Tibial nerve (tissue), 4 donors: ENCODE measurements at regions not wholly inside any gene's neighbourhood (a gene's known extent, or its start where the extent isn't known, plus 50 kb on each side); places are given as distances from the start of the nearest gene placed in this dataset.
A peak's percentile ranks its signal among the peaks of the same experiment; 100 is the strongest.

Source experiments
- EP300 ChIP-seq, 2 donors: sonication (generic); formaldehyde crosslinking; IDR thresholded peaks; one replicate each; pipeline ENCODE4 v1.6.1; 2017; ENCODE audit warnings: antibody characterized with exemption in 2 of 2, mild to moderate bottlenecking in 1 of 2
- POLR2A ChIP-seq, 2 donors: fragments of 450-650 bp; IDR thresholded peaks; one replicate each; pipeline ENCODE4 v1.6.1; 2017; ENCODE audit warnings: antibody characterized with exemption in 2 of 2, mild to moderate bottlenecking in 2 of 2, moderate library complexity in 2 of 2
- TF ChIP-seq, protein P1 (sequence below), 5 experiments: fragments of 200-600 bp in 3 of 5; fragments of 450-650 bp in 2 of 5; sonication (generic) in 3 of 5; IDR thresholded peaks; one replicate each; pipeline ENCODE4 v1.5.1; 2016 to 2019; ENCODE audit warnings: antibody characterized with exemption in 5 of 5, mild to moderate bottlenecking in 3 of 5, moderate library complexity in 2 of 5

- TF ChIP-seq, protein P1, sequence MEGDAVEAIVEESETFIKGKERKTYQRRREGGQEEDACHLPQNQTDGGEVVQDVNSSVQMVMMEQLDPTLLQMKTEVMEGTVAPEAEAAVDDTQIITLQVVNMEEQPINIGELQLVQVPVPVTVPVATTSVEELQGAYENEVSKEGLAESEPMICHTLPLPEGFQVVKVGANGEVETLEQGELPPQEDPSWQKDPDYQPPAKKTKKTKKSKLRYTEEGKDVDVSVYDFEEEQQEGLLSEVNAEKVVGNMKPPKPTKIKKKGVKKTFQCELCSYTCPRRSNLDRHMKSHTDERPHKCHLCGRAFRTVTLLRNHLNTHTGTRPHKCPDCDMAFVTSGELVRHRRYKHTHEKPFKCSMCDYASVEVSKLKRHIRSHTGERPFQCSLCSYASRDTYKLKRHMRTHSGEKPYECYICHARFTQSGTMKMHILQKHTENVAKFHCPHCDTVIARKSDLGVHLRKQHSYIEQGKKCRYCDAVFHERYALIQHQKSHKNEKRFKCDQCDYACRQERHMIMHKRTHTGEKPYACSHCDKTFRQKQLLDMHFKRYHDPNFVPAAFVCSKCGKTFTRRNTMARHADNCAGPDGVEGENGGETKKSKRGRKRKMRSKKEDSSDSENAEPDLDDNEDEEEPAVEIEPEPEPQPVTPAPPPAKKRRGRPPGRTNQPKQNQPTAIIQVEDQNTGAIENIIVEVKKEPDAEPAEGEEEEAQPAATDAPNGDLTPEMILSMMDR (IDR thresholded peaks at IDR 0.05), result no peak
- TF ChIP-seq POLR2A (IDR thresholded peaks at IDR 0.05) (no peak), EP300 (IDR thresholded peaks at IDR 0.05) (peak; percentile 14 to 80)
These were observed 501.4 kb downstream of the BCKDHB start for GRCh38 chr6:80607811-80608391.
